ENCODE measurements at regions not wholly inside any gene's neighbourhood (a gene's known extent, or its start where the extent isn't known, plus 50 kb on each side); places are given as distances from the start of the nearest gene placed in this dataset.

GRCh38 chrX:99445336-99445735 is 964.7 kb downstream of the PCDH19 start:
- TF ChIP-seq, protein P1, sequence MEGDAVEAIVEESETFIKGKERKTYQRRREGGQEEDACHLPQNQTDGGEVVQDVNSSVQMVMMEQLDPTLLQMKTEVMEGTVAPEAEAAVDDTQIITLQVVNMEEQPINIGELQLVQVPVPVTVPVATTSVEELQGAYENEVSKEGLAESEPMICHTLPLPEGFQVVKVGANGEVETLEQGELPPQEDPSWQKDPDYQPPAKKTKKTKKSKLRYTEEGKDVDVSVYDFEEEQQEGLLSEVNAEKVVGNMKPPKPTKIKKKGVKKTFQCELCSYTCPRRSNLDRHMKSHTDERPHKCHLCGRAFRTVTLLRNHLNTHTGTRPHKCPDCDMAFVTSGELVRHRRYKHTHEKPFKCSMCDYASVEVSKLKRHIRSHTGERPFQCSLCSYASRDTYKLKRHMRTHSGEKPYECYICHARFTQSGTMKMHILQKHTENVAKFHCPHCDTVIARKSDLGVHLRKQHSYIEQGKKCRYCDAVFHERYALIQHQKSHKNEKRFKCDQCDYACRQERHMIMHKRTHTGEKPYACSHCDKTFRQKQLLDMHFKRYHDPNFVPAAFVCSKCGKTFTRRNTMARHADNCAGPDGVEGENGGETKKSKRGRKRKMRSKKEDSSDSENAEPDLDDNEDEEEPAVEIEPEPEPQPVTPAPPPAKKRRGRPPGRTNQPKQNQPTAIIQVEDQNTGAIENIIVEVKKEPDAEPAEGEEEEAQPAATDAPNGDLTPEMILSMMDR (IDR thresholded peaks at IDR 0.05; ENCODE audit: unreplicated experiment) = no peak
- POLR2A ChIA-PET = no interaction called here
- CTCF ChIA-PET = no interaction called here
- peaks cover 9% of the 10 kb centered on the region for H3K27me3 Mint-ChIP-seq (ENCODE audit: insufficient read depth, unreplicated experiment)
- no peak overlapping the region for H3K4me3 Mint-ChIP-seq (ENCODE audit: unreplicated experiment)
- no peaks in the 10 kb centered on the region for H3K9me3 Mint-ChIP-seq (ENCODE audit: unreplicated experiment)
- no TSS peak for BruUV-seq (replicated peaks)
- H3K4me1 Mint-ChIP-seq (ENCODE audit: insufficient read depth, unreplicated experiment) = no peaks in the 10 kb centered on the region
- no peak for DNase-seq (ENCODE audit: unreplicated experiment)
- H3K27ac Mint-ChIP-seq (ENCODE audit: low read depth, unreplicated experiment) = no peak overlapping the region
- peaks cover 3% of the 10 kb centered on the region for H3K36me3 Mint-ChIP-seq (ENCODE audit: insufficient read depth, unreplicated experiment)
- intact Hi-C loops (cut with micrococcal nuclease) = no loop called here

DNA sequence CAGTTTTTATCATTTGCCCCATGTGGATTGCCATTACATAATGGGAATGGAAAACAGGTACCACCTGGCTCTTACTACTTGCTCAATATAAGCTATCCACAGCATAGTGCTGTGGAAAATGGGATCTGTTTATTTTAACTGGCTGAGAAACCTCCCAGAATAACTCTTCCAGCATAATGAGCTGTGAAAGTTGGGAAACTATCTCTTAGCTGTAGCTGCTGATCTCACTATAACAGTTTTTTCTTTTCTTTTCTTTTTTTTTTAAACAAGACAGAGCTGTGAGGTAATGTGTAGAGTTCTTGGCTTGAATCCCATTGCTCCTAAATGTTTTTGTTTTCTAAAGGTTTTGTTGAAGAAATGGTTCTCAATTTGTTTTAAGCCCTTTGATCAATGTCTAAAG is 988.3 kb downstream of the PCDH19 start:
- Mint-ChIP-seq H3K4me1 (ENCODE audit: insufficient read depth, unreplicated experiment) (no peaks in the 10 kb centered on the region), H3K36me3 (ENCODE audit: insufficient read depth, unreplicated experiment) (no peaks in the 10 kb centered on the region), H3K27me3 (ENCODE audit: insufficient read depth, unreplicated experiment) (peaks cover 8% of the 10 kb centered on the region), H3K9me3 (ENCODE audit: unreplicated experiment) (no peaks in the 10 kb centered on the region), H3K27ac (ENCODE audit: low read depth, unreplicated experiment) (no peak overlapping the region), H3K4me3 (ENCODE audit: unreplicated experiment) (no peak overlapping the region)
- ChIA-PET POLR2A (no interaction called here), CTCF (no interaction called here)
- intact Hi-C loops (cut with micrococcal nuclease) = no loop called here
- DNase-seq (ENCODE audit: unreplicated experiment) = no peak
- no TSS peak for BruUV-seq (replicated peaks)
- TF ChIP-seq, protein P1 (IDR thresholded peaks at IDR 0.05; ENCODE audit: unreplicated experiment) = no peak

DNA sequence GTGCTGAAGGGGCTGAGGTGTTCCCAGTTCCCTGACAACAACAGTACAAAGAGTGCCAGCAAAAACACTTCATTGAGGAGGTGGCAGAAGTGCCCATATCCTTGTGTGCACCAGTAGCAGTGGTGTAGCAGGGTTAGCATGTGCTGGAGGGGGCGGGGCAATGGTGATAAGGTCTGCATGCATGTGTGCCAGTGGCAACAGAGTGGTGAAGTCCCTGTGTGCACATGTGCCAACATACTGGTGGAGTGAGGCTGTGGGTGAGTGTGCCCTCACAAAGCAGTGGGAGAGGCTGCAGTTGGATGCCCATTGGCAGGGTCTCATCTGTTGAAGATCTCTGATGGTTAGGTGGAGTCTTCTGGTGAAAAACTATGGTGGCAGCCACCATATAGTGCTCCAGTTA is 994.6 kb downstream of the PCDH19 start:
- Mint-ChIP-seq H3K9me3 (ENCODE audit: unreplicated experiment) (no peaks in the 10 kb centered on the region), H3K4me1 (ENCODE audit: insufficient read depth, unreplicated experiment) (no peaks in the 10 kb centered on the region), H3K27ac (ENCODE audit: low read depth, unreplicated experiment) (no peak overlapping the region), H3K4me3 (ENCODE audit: unreplicated experiment) (no peak overlapping the region), H3K36me3 (ENCODE audit: insufficient read depth, unreplicated experiment) (no peaks in the 10 kb centered on the region), H3K27me3 (ENCODE audit: insufficient read depth, unreplicated experiment) (peaks cover 15% of the 10 kb centered on the region)
- no peak for DNase-seq (ENCODE audit: unreplicated experiment)
- ChIA-PET CTCF (interaction anchor here (0.6 kb wide), 1 partner anchor 245 kb away, joined by 4 read pairs; no protein-coding TSS in a partner anchor), POLR2A (no interaction called here)
- intact Hi-C loops (cut with micrococcal nuclease) = no loop called here
- TF ChIP-seq, protein P1 (IDR thresholded peaks at IDR 0.05; ENCODE audit: unreplicated experiment) = no peak
- BruUV-seq (replicated peaks) = no TSS peak

GRCh38 chrX:99413317-99413716 is 996.8 kb downstream of the PCDH19 start:
- Mint-ChIP-seq H3K36me3 (ENCODE audit: insufficient read depth, unreplicated experiment) (no peaks in the 10 kb centered on the region), H3K27ac (ENCODE audit: low read depth, unreplicated experiment) (no peak overlapping the region), H3K4me3 (ENCODE audit: unreplicated experiment) (no peak overlapping the region), H3K4me1 (ENCODE audit: insufficient read depth, unreplicated experiment) (no peaks in the 10 kb centered on the region), H3K27me3 (ENCODE audit: insufficient read depth, unreplicated experiment) (peaks cover 24% of the 10 kb centered on the region), H3K9me3 (ENCODE audit: unreplicated experiment) (no peaks in the 10 kb centered on the region)
- no peak for DNase-seq (ENCODE audit: unreplicated experiment)
- ChIA-PET CTCF (no interaction called here), POLR2A (no interaction called here)
- intact Hi-C loops (cut with micrococcal nuclease) = no loop called here
- TF ChIP-seq, protein P1 (IDR thresholded peaks at IDR 0.05; ENCODE audit: unreplicated experiment) = no peak
- no TSS peak for BruUV-seq (replicated peaks)

Measured in MCF 10A (cell line).